ENCODE measurements at regions not wholly inside any gene's neighbourhood (a gene's known extent, or its start where the extent isn't known, plus 50 kb on each side); places are given as distances from the start of the nearest gene placed in this dataset.

- Histone ChIP-seq H3K4me1 (no peaks in the 10 kb centered on the region), H3K27ac (no peak overlapping the region), H3K36me3 (no peaks in the 10 kb centered on the region), H3K9me3 (no peaks in the 10 kb centered on the region), H3K27me3 (no peaks in the 10 kb centered on the region), H3K4me3 (no peak overlapping the region)
- DNase-seq (ENCODE audit: low spot score): no peak
- TF ChIP-seq CTCF (IDR thresholded peaks at IDR 0.05): no peak
Measured at GRCh38 chr13:91162589-91162988, 184.9 kb upstream of the MIR17HG start.

- no peak for DNase-seq (ENCODE audit: low spot score)
- Histone ChIP-seq H3K27ac (no peak overlapping the region), H3K9me3 (no peaks in the 10 kb centered on the region), H3K4me1 (no peaks in the 10 kb centered on the region), H3K4me3 (no peak overlapping the region), H3K36me3 (no peaks in the 10 kb centered on the region), H3K27me3 (no peaks in the 10 kb centered on the region)
- TF ChIP-seq CTCF (IDR thresholded peaks at IDR 0.05): no peak
Measured at GRCh38 chr13:91165758-91166157, 181.7 kb upstream of the MIR17HG start.

- Histone ChIP-seq H3K4me3 (no peak overlapping the region), H3K27ac (no peak overlapping the region), H3K4me1 (no peaks in the 10 kb centered on the region), H3K9me3 (no peaks in the 10 kb centered on the region), H3K27me3 (no peaks in the 10 kb centered on the region), H3K36me3 (no peaks in the 10 kb centered on the region)
- DNase-seq (ENCODE audit: low spot score): no peak
- no peak for TF ChIP-seq CTCF (IDR thresholded peaks at IDR 0.05)
Measured at GRCh38 chr13:91166714-91167511, 180.6 kb upstream of the MIR17HG start.

DNA sequence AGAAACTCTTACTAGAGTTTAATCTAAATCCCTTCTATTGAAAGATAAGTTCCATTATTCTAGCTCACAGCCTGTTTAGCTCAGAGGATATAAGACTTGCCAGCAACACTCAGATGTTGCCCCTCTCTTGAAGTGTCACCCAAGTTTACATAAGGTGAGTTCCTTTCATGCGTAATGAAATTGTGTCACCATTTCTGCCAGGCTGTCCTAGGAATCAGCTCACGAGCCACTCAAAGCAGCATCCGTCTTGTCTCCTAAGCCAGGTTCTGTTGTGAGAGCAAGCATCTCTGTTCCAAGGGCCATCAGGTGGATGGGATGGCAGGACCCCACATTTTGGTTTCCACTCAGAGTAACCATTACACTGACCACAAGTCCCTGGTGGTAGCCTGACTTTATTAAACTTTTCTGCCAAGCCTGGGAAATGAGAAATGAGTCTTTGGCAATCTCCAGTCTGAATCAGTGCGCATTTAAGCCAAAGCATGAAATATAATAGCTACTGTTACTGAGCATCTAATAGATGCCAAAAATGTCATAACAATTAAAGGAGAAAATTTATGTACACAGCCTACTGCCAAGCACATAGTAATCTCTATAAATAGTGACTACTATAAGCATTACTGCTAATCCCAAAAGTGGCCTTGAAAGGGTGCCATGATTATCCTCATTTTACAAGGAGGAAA, 179.6 kb upstream of the MIR17HG start:
- H3K9me3 ChIP-seq: no peaks in the 10 kb centered on the region
- H3K27me3 ChIP-seq: no peaks in the 10 kb centered on the region
- H3K27ac ChIP-seq: no peak overlapping the region
- DNase-seq (ENCODE audit: low spot score): no peak
- H3K36me3 ChIP-seq: no peaks in the 10 kb centered on the region
- no peak overlapping the region for H3K4me3 ChIP-seq
- H3K4me1 ChIP-seq: no peaks in the 10 kb centered on the region
- TF ChIP-seq CTCF (IDR thresholded peaks at IDR 0.05): no peak

GRCh38 chr13:91168386-91168711, 179.1 kb upstream of the MIR17HG start:
- Histone ChIP-seq H3K4me1 (no peaks in the 10 kb centered on the region), H3K4me3 (no peak overlapping the region), H3K27me3 (no peaks in the 10 kb centered on the region), H3K9me3 (no peaks in the 10 kb centered on the region), H3K27ac (no peak overlapping the region), H3K36me3 (no peaks in the 10 kb centered on the region)
- DNase-seq (ENCODE audit: low spot score): no peak
- no peak for TF ChIP-seq CTCF (IDR thresholded peaks at IDR 0.05)

All from right atrium auricular region (tissue), 2 donors.